Hepatocyte (in vitro differentiated cells): ENCODE measurements at regions not wholly inside any gene's neighbourhood (a gene's known extent, or its start where the extent isn't known, plus 50 kb on each side); places are given as distances from the start of the nearest gene placed in this dataset.
"Not testable (repeated sequence)": the region's sequence is repeated elsewhere in the genome, so short reads cannot be mapped to it uniquely, and the experiment has no call there.

Source experiments
- DNase-seq: peaks from one replicate; pipeline ENCODE4 v3.0.0-alpha.2; 2016; ENCODE audit warnings: low spot score
- H2AFZ ChIP-seq: fragments of 200-600 bp; sonication (generic); 2 replicates; pipeline ENCODE4 v1.6.0; 2016; ENCODE audit warnings: antibody characterized with exemption, mild to moderate bottlenecking
- H3K27ac ChIP-seq: fragments of 200-600 bp; sonication (generic); 2 replicates; pipeline ENCODE4 v1.5.1; 2016; ENCODE audit warnings: mild to moderate bottlenecking
- H3K27me3 ChIP-seq: fragments of 200-600 bp; sonication (generic); 2 replicates; pipeline ENCODE4 v1.6.1; 2016
- H3K36me3 ChIP-seq: fragments of 200-600 bp; sonication (generic); replicated peaks from 2 replicates; pipeline ENCODE4 v1.5.1; 2016; ENCODE audit warnings: low read depth; ENCODE audit not compliant: insufficient read depth
- H3K4me1 ChIP-seq: fragments of 200-600 bp; sonication (generic); 2 replicates; pipeline ENCODE4 v1.5.1; 2016; ENCODE audit warnings: mild to moderate bottlenecking, moderate library complexity; ENCODE audit not compliant: insufficient read depth
- H3K4me2 ChIP-seq: fragments of 200-600 bp; sonication (generic); 2 replicates; pipeline ENCODE4 v1.6.0; 2016
- H3K4me3 ChIP-seq: fragments of 200-600 bp; sonication (generic); 2 replicates; pipeline ENCODE4 v1.5.1; 2016; ENCODE audit warnings: mild to moderate bottlenecking
- H3K79me2 ChIP-seq: fragments of 200-600 bp; sonication (generic); 2 replicates; pipeline ENCODE4 v1.6.0; 2017; ENCODE audit warnings: mild to moderate bottlenecking
- H3K9me2 ChIP-seq: fragments of 200-600 bp; sonication (generic); replicated peaks from 2 replicates; pipeline ENCODE4 v1.6.0; 2017; ENCODE audit warnings: mild to moderate bottlenecking; ENCODE audit not compliant: insufficient read depth
- H3K9me3 ChIP-seq: fragments of 200-600 bp; sonication (generic); 2 replicates; pipeline ENCODE4 v1.5.1; 2016; ENCODE audit warnings: low read depth, mild to moderate bottlenecking
- H4K20me1 ChIP-seq: fragments of 200-600 bp; sonication (generic); 2 replicates; pipeline ENCODE4 v1.6.0; 2016; ENCODE audit warnings: mild to moderate bottlenecking; ENCODE audit not compliant: insufficient read depth, poor library complexity, severe bottlenecking
- EZH2 ChIP-seq: fragments of 200-600 bp; sonication (generic); IDR thresholded peaks from 2 replicates; pipeline ENCODE4 v1.6.1; 2016; ENCODE audit warnings: antibody characterized with exemption, mild to moderate bottlenecking, borderline replicate concordance
- EZH2phosphoT487 ChIP-seq: fragments of 200-600 bp; sonication (generic); IDR thresholded peaks from one replicate; pipeline ENCODE4 v1.6.1; 2018; ENCODE audit warnings: antibody characterized with exemption, mild to moderate bottlenecking, low read depth, moderate library complexity; ENCODE audit not compliant: unreplicated experiment, severe bottlenecking
- WGBS: methylation state at CpG from one replicate; pipeline ENCODE4 v1.1.6; 2016; ENCODE audit warnings: low lambda C conversion rate; ENCODE audit errors: missing lambda C conversion rate; 5-methylcytosine and 5-hydroxymethylcytosine counted together
- TF ChIP-seq, protein P1 (sequence below): fragments of 200-600 bp; sonication (generic); IDR thresholded peaks from 2 replicates; pipeline ENCODE4 v1.5.1; 2016; ENCODE audit warnings: antibody characterized with exemption, mild to moderate bottlenecking; ENCODE audit not compliant: poor library complexity

DNA sequence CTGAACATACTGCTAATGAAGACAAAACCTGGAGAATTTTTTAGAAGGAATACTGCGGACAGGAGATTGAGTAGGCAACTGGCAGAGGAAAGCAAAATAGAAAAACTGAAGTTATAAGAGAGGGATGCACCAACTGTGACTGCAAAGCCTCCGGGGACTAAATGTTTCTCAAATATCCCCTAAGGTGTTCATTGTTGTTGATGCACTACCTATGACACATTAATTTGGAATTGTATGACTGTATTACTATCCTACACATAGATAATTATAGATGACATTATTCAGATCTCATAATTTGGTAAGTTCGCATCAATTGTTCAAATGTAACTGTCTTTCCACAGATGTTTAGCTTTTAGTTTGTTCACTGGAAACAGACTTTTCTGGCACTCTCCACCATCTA is 341.1 kb downstream of the MMUT start:
- H2AFZ ChIP-seq, result no peak overlapping the region
- H3K4me2 ChIP-seq, result no peak overlapping the region
- no peaks in the 10 kb centered on the region for H3K27me3 ChIP-seq
- no peak for DNase-seq
- H3K9me3 ChIP-seq, result no peaks in the 10 kb centered on the region
- H3K4me3 ChIP-seq, result no peak overlapping the region
- no peaks in the 10 kb centered on the region for H3K36me3 ChIP-seq
- H3K4me1 ChIP-seq, result no peaks in the 10 kb centered on the region
- H3K79me2 ChIP-seq, result no peaks in the 10 kb centered on the region
- TF ChIP-seq EZH2phosphoT487, result no peak
- TF ChIP-seq EZH2, result no peak
- TF ChIP-seq, protein P1, sequence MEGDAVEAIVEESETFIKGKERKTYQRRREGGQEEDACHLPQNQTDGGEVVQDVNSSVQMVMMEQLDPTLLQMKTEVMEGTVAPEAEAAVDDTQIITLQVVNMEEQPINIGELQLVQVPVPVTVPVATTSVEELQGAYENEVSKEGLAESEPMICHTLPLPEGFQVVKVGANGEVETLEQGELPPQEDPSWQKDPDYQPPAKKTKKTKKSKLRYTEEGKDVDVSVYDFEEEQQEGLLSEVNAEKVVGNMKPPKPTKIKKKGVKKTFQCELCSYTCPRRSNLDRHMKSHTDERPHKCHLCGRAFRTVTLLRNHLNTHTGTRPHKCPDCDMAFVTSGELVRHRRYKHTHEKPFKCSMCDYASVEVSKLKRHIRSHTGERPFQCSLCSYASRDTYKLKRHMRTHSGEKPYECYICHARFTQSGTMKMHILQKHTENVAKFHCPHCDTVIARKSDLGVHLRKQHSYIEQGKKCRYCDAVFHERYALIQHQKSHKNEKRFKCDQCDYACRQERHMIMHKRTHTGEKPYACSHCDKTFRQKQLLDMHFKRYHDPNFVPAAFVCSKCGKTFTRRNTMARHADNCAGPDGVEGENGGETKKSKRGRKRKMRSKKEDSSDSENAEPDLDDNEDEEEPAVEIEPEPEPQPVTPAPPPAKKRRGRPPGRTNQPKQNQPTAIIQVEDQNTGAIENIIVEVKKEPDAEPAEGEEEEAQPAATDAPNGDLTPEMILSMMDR, result no peak
- no peaks in the 10 kb centered on the region for H4K20me1 ChIP-seq
- no peak overlapping the region for H3K27ac ChIP-seq
- 89% methylated on average over 3 of the region's 3 CpGs for WGBS
- no peaks in the 10 kb centered on the region for H3K9me2 ChIP-seq

DNA sequence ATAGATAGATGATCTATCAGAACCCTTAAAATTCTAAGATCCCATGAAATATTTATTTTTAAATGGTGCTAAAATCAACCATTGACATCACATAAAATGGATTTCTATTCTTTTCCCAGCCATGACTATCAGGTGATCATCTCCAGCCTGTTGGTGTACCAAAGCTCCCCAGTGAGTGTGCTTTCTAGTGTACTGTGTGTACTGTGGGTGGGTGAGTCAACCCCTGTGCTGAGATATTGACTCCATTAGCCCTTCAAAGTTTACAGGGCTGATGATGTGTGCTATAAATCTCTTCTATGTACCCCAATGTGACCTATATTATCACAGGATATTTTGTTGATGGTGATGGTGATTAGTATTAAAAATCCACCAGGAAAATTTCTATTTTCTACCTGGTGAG is 344.6 kb downstream of the MMUT start:
- Histone ChIP-seq H3K9me2 (no peaks in the 10 kb centered on the region), H3K79me2 (no peaks in the 10 kb centered on the region), H3K9me3 (no peaks in the 10 kb centered on the region), H4K20me1 (no peaks in the 10 kb centered on the region), H3K27me3 (no peaks in the 10 kb centered on the region), H2AFZ (no peak overlapping the region), H3K36me3 (no peaks in the 10 kb centered on the region), H3K4me1 (no peaks in the 10 kb centered on the region), H3K4me2 (no peak overlapping the region), H3K27ac (no peak overlapping the region), H3K4me3 (no peak overlapping the region)
- no peak for DNase-seq
- TF ChIP-seq EZH2, result no peak
- TF ChIP-seq, protein P1, result no peak
- TF ChIP-seq EZH2phosphoT487, result no peak

DNA sequence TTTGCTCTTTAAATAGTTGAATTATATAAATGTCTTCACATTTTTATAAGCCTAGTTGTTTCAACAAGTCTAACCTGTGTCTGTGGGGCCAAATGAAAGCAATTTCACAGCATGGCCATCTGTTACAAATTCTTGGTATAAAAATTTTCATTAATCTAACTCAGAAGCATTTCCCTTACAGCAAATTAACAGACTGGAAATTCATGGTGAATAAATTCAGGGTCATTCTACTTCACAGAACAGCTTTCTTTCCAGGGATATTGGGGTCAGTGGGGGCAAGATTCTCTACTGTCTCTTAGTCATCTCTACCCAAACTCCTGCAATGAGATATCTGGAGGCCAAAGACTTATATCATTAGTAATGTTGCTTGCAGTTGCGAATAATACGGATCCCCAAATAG is 352.1 kb downstream of the MMUT start:
- no peak overlapping the region for H3K4me2 ChIP-seq
- no peak for DNase-seq
- no peaks in the 10 kb centered on the region for H4K20me1 ChIP-seq
- no peaks in the 10 kb centered on the region for H3K4me1 ChIP-seq
- TF ChIP-seq, protein P1, result no peak
- no peak for TF ChIP-seq EZH2
- TF ChIP-seq EZH2phosphoT487, result no peak
- no peaks in the 10 kb centered on the region for H3K36me3 ChIP-seq
- H3K27ac ChIP-seq, result no peak overlapping the region
- H3K27me3 ChIP-seq, result no peaks in the 10 kb centered on the region
- H3K9me3 ChIP-seq, result no peaks in the 10 kb centered on the region
- no peak overlapping the region for H2AFZ ChIP-seq
- no peak overlapping the region for H3K4me3 ChIP-seq
- no peaks in the 10 kb centered on the region for H3K9me2 ChIP-seq
- H3K79me2 ChIP-seq, result no peaks in the 10 kb centered on the region
- 98% methylated on average over 2 of the region's 2 CpGs for WGBS

DNA sequence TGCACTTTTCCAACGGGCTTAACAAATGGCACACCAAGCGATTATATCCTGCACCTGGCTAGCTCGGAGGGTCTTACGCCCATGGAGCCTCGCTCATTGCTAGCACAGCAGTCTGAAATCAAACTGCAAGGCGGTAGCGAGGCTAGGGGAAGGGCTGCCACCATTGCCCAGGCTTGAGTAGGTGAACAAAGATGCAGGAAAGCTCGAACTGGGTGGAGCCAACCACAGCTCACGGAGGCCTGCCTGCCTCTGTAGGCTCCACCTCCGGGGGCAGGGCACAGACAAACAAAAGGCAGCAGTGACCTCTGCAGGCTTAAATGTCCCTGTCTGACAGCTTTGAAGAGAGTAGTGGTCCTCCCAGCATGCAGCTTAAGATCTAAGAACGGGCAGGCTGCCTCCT is 365.4 kb downstream of the MMUT start:
- not testable (repeated sequence) for H3K79me2 ChIP-seq, H2AFZ ChIP-seq, H3K9me3 ChIP-seq, H4K20me1 ChIP-seq, H3K36me3 ChIP-seq, H3K27ac ChIP-seq, H3K4me3 ChIP-seq, H3K4me1 ChIP-seq, H3K27me3 ChIP-seq, H3K4me2 ChIP-seq, H3K9me2 ChIP-seq, DNase-seq
- WGBS, result 86% methylated on average over 11 of the region's 11 CpGs
